ENCODE measurements at regions not wholly inside any gene's neighbourhood (a gene's known extent, or its start where the extent isn't known, plus 50 kb on each side); places are given as distances from the start of the nearest gene placed in this dataset.

GRCh38 chr4:132395561-132395960 is 753.5 kb upstream of the PCDH10 start:
- TF ChIP-seq CTCF (IDR thresholded peaks at IDR 0.05) (no peak), POLR2A (IDR thresholded peaks at IDR 0.05) (no peak)

All from lower leg skin (tissue), 3 donors.